HG03060 (cell line): ENCODE measurements at regions not wholly inside any gene's neighbourhood (a gene's known extent, or its start where the extent isn't known, plus 50 kb on each side); places are given as distances from the start of the nearest gene placed in this dataset.

ENCODE experiments used
- ATAC-seq: cut with Tn5 transposase; IDR thresholded peaks from one replicate; pipeline ENCODE4 v1.9.1; 2021; ENCODE audit warnings: low read depth, moderate number of reproducible peaks; ENCODE audit not compliant: unreplicated experiment

DNA sequence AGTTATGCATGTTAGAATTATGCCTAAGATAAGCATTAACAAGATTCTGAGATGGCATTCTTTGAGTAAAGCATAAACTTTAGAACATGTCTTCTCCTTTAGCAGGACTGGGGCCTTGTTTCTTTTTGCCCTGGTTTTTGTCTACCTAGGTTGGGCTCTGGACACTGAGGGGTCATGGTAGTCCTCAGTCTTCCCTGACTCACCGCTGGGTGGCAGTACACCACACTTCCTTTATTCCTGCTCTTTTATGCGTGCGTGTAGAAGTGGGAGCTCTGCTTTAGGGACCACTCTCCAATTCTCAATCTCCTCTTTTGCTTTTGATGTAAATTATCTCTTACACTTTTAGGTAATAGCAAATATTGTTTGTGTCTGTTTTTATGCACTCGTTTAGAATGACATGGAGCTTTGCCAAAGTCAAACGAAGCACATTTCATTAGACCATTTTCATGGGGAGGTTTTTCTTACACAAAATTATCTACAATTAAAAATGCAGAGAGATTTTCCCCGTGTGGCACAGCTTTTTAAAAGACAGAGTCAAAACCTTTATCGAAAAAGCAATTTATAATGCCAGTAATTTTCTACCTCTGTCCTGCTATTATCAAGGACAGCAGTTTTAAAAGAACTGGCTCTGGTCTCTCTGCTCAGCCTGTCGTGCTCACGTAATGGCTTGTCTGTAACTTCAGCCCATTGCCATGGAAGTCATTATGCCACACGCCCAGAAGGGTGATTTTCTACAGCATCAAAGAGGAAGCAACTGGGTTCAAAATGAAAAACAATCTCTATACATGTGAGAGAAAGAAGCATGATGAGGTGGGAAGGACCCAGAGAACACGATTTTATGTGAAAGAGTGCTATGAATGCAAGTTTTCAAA, 413.9 kb downstream of the COG6 start:
- ATAC-seq, result no peak

DNA sequence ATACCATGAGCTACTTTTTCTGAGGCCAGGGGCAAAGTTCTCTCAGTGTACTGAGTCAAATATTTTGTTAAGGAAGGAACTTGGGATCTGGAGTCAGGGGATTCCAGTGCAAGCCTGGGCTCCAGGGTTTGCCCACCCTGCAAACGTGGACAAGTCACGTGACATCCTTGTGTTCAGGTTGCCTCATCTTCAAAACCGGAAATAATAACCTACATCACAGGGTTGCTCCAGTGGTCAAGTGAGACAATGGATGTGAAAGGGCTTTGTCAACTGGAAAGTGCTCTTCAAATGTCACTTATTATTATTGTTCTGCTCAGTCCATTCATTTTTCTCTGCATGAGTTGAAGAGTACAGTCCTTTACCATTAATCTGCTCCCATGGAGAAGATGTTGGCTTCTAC, 414.9 kb downstream of the COG6 start:
- ATAC-seq, result no peak

DNA sequence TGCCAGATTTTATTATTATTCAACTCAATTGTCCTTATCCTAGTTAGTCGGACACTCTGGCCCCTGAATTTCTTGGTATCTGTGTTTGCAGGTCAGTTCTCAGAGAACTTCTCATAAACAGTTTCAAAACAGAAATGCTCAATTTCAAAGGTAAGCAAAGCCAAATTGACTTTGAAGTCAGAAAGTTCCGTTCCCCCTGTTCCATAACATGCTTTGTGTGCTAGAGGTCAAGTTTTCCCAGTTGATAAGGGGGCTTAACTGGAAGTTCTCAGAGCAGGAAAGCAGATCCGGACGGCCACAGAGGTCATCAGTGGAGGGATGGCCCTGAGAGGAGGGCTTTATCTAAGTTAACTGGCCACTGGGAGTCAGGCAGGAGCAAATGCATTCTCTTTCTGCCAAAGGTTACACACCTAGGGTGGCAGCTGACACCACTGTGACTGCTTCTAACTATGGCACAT, 417.2 kb downstream of the COG6 start:
- ATAC-seq, result no peak

DNA sequence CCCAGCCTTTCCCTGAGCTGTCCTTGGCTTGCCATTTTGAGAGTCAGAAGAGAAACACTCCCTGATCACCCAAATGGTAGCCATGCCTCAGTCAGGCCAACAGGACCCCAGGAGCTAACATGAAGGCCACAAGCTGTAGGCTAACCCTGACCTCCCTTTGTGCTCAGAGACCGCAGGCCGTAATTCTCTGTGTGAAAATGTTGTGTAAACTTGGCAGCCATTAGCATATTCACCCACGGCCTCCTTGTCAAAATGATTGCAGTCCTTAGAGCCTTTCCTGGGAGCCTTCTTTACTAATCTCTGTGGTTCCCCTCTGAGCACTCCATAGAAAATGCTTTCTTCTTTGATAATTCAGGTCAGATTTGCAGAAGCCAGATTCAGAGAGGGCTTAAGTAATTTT, 418.9 kb downstream of the COG6 start:
- no peak for ATAC-seq

DNA sequence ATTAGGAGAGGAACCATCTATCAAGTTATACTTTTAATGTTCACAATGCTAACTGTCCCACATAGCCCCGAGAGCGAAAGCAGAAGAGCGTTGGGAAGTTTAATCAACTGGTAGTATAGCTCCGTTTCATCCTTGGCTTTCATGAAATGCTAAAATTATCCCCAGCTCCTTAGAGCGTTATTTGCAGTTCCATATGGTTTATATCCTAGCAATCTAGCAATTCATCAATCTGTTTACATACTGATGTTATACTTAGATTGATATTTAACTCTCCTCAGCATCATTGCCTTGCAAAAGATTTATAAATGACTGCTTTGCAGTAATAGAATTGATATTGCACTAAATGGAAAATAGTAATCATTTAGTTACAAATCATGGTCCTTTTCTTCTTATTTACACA, 419.8 kb downstream of the COG6 start:
- ATAC-seq, result no peak

DNA sequence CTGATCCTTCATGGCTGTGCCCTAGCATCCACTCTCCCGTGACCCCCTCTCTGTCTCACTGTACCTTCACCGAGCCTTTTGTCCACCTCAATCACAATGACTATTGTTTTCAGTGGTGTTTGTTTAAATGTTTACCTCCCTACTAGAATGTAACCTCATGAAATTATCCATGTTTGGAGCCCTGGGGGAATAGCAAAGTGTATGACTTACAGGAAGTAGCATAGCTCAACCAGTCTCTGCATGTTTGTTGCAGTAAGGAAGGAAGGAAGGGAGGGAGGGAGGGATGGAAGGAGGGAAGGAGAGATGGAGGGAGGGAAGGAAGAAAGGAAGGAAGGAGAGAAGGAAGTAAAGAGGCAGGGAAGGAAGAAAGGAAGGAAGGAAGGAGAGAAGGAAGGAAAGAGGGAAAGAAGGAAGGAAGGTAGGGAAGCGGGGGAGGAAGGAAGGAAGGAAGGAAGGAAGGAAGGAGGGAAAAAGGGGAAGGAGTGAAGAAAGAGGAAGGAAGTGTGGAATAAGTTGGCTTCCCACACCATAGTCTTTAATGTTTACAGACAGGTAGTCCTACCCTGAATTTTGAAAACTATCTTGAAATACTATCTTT, 421.4 kb downstream of the COG6 start:
- no peak for ATAC-seq

DNA sequence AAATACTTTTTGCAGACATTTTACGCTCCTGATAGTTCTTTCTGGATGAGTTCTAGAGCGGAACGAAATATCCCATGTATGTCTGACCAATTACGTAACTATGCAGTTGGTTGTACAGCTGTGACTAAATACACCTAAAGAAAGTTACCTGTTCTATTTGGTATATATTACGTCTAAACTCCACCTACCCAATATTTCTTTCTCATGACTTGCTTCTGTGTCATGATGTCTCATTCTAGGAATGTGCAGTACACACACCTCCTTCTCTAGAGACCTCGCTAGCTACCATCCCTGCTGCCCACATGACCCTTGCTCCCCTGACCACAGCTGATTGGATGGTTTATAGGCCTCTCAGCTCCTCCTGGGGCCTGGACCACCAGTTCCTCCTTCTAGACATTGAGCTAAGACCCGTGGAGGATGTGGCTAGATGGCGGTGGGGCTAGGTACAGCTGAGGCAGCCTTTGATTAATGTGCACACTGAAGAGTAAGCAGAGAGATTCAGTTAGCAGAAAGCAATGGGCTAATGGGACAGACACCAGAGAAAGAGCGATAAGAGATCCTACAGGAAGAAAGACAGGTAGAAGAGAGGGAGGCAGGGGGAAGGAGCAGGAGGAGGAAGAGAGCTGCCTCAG, 422.1 kb downstream of the COG6 start:
- ATAC-seq, result no peak

DNA sequence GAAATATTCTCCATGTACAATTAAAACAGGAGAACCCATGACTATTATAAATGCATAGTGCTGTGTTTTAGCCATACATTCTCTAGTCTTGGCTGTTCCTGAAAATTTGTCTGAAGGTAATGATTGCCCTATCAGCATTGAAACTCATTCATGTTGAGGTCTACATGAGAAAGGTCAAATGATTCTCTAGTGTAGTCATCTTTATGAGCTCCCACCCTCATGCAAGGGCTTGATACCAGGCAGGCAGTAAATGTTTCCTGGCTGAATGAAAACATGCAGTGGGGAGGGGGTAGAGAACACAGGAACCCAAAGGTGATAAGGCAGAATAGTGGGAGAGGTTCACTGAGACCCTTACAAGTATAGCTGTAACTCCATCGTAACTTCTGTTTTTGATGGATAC, 424.3 kb downstream of the COG6 start:
- no peak for ATAC-seq

DNA sequence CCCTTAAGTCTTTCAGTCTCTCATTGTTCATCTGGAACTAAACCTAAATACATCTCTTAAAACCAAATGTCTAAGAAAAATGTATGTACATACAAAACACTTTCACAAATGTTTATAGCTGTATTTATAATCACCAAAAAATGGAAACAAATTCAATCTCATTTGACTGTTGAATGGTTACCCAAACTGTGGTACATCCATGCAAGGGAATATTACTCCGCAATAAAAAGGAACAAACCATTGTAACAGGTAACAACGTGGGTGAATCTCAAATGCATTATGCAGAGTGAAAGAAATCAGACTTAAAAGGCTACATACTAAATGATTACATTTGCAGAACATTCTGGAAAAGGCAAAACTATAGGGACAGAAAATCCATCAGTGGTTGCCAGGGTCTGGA, 425.2 kb downstream of the COG6 start:
- ATAC-seq, result no peak

DNA sequence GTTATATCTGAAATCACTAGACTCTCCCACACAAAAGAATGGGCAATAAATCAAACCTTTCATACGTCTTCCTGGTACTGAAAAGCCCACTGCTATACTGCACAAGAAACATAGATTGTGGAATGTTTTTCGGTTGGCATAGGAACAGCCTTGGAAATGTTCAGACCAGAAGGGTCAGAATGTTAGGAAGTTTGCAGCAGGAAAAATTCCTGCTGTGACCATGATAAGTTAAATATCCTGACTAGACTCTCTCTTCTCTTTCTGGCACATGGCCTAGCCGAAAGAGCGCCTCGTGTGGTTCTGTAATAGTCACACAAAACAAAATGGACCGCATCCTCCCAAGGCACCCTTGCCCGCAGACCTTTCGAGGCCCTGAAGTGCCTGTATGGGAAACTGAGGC, 427.2 kb downstream of the COG6 start:
- ATAC-seq, result no peak

DNA sequence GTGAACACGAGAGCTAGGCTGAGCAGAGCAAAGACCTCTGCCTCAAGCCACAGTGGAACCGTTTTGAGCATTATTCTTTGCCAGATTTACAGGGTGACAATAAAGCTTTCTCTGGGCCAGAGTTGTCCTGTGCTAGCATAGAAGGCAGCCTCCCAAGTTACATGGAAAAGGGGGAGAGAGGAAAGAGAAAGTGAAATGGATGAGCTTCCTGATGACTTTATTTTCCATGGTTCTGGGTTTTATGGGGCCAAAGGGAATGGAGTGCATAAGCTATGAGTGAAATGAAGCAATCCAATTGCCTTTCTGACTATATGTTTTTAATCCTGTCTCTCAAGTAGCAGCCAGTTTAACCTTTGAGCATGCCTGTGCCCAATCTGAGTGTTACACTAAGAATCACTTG, 428.4 kb downstream of the COG6 start:
- no peak for ATAC-seq

DNA sequence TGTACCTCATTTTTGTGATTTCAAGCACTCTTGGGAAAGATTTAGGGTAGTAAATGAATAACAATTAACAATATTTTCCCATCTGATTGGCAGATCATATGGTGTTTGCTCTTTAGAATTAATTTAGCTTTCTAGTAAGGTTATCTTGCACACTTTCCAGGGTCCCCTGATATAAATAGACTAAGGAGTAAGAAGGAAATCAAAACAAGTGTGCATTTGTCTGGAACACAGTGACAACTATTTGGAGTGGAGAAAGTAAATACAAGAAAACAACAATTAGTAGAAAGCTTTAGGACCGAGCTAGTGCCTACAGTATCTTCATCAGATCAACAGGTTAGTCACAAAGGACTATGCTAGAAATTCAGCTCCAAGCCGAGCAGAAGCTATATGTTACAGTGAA, 429.5 kb downstream of the COG6 start:
- no peak for ATAC-seq

DNA sequence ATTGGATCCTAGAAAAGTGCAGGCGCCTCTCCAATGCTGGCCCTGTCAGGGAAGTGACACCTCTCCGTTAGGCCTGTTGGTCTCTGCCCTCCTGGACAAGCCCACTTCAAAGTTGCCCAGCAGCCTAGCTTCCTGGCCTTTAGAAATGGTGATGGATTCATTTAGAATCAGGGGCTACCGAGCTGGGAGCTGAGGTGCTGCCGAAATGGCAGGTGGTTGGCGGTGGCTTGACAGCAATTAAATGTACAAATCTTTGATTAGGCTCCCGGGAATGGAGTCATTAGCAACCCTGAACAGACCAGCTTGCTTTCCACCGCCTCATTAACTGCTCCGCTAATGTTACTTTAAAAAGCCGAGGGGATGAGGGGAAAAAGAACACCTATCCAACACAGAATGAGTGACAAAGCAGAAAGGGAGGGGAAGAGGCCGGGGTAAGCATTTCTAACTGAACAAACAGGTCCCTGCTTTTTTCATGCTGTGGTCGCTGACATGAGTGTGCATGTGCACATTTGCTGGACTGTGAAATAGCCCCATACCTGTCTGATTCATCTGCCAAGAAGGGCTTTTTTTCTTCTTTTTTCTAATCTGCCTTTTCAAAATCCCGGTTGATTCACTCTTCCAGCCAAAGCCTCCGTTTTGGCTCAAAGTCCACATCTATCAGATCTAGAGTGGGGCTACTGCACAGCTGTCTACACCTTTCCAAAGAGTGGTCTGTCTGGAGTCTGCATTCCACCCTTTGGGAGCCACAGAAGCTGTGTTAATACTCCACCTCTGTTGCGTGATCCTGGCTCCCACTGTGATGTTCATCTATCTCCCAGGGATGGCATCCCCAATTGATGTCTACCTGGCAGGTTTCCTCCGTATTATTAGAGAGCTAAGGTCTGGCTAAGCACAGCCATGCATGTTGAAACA, 431.9 kb downstream of the COG6 start:
- no peak for ATAC-seq

DNA sequence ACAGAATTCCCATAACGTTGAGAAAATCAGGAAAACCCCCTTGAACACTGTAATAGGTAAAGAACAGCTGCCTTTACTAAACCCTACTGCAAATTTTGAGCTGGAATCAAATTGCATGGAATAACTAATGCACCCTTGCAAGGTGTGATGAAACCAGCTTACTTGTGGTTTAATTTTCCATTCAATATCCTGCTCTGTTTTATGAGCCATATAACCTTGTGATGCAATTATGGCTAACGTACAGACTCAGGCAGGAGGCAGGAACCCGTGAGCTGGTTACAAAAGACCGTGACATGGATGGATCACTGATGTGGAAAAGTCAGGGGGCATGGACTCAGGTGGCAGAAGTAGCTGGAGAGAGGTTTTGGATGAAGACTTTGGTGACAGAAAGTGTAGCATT, 438.6 kb downstream of the COG6 start:
- no peak for ATAC-seq

DNA sequence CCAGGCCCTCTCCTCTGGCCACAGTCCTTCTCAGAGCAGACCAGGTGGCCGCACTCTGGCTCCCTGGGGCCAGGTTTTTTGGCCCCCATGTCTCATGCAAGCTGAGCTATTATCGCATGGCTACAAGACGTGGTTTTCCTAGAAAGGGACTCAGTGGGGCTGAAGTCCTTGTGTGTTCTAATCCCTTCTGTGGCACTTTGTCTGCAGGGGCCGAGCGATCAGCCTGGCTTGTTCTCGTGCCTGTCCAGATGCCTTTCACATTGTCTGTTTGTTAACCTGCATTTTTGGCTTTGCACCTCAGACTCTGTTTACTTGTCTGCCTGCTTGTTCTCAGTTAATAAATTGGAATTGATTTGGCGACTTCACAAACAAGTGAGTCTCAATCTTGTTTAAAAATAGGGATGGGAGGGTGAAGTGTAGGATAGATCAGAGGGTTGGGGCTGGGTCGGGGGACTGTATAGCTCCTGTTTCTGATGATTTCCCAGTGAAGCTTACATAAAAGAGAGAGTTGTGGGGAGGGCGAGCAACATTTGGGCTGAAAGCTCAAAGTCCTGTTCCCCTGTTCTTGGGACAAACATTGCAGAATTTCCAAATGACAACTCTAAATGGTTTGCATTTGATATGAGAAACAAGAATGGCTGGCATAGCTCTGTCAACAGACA, 440.4 kb downstream of the COG6 start:
- no peak for ATAC-seq

DNA sequence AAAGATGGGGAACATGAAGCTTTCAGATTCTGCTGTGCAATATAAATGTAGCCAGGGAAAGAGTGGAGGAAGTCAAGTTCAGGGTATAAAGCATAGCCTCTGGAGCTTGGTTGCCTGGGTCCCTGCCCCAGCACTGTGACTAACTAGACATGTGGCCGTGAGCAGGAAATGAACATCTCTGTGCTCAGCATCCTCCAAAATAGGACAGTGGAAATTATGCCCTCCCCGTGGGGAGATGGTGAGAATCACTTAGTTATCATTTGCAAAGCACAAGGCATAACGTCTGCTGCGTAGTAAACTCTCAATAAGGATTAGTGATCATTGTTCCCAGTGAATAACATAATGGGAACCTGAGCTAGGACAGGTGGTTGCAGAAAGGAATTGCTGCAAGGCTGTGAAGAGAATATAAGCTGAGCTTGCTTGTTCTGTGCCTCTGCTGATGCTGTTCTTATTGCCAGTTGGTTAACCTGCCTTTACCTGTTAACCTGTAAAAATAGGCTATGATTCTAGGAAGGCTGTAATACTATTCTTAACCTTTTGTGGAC, 441.0 kb downstream of the COG6 start:
- ATAC-seq, result no peak

DNA sequence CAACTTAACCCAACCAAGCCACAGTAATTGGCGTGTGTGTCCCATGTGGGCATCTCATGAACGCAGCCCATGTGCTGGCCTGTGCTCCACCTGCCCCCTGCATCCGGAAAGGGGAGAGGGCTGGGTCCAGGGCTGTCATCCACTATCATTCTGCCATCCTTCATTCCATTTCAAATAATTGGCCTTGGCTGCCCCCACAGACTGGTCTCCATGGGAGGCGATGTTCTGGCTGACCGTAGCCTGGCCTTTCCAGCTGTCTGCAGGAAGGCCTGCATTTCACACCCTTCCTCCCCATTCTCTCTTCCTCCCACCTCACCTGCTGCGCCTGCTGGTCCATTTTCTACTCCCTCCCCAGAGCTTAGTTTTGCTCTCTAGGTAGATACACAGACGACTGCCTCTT, 442.8 kb downstream of the COG6 start:
- ATAC-seq, result no peak

DNA sequence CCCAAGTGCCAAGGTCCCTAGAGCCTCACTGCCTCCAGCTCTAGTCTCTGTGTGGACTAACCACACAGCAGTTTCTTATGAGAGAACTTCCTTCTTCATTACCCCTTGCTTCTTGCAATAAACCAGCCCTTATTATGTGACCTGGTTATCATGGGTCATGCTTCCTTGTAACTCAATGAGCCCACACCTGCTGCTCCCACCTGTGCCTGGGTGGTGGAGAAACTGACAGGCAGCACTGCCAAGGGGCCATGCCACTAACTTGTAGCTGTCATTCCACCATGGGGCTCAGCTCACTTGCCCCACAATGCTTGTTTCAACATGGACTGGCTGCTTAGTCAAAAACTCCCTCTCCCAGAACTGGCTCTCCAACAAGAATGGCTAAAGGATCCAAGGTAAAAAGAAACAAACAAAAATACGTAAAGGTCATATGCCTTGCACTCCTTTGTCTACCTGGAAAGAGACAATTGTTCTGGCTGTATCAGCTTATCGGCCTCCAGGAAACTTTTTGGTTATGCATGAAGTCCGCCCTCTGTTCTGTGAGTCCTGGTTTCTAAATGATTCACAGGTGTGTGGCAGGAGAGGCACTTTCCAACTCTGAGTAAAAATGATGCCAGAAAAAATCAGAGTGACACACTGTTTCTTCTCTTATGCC, 446.4 kb downstream of the COG6 start:
- ATAC-seq, result peak; percentile 91

DNA sequence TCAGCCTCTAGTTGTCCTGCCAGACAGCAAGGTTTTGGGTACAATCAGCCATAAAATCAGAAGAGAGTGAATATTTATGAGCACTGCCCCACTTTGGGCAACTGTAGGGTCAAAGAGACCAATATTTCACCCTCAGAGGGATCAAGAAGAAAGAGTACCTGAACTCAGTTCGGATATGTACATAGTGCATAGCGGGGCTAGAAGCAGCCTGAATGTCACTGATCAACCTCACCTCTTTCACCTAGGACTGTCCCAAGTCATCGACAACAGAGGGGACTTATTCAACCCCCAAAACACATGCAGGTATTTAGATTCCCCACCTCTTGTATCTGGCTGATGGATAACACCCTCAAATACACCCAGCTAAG, 446.9 kb downstream of the COG6 start:
- ATAC-seq, result no peak

DNA sequence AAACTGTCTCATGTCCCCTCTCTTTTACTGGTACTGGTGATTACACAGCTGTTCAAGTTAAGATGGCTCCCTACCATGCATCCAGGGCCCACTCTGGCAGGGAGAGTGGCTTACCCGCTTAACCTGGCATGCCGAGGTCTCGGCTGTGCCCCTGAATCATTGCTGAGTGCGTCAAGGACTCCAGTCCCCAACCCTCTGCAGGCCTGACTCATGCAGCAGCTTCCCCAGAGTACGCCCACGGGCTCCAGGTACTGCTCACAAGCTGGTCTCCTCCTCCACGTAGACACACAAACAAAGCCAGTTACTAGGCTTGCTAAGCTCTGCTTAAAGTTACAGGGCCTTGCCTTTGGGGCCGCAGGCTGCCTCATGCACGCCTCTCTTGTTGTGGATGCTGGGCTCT, 447.4 kb downstream of the COG6 start:
- ATAC-seq, result no peak
